MCF 10A (cell line): ENCODE measurements at regions not wholly inside any gene's neighbourhood (a gene's known extent, or its start where the extent isn't known, plus 50 kb on each side); places are given as distances from the start of the nearest gene placed in this dataset.
A peak's percentile ranks its signal among the peaks of the same experiment; 100 is the strongest.

Experiments used
- BruUV-seq: library from RNA; stranded (reverse); fragments of 400-500 nt; replicated peaks from 2 replicates; lab custom pipeline; 2021; lab: Mats Ljungman, UMichigan
- CTCF ChIA-PET: fragments of 300-600 bp; sonication (Branson Sonifier 250); formaldehyde crosslinking; extraction: SDS; loops from one replicate; lab custom pipeline; 2021; ENCODE audit warnings: antibody characterized with exemption, inconsistent platforms; lab: Yijun Ruan, JAX
- POLR2A ChIA-PET: fragments of 300-600, 350-650 bp; sonication (Branson Sonifier 250); formaldehyde crosslinking; extraction: SDS; loops from one replicate; lab custom pipeline; 2020; ENCODE audit warnings: antibody characterized with exemption, inconsistent platforms; lab: Yijun Ruan, JAX
- DNase-seq: peaks from one replicate; pipeline ENCODE4 v3.0.0-alpha.2; 2018; ENCODE audit not compliant: unreplicated experiment
- H3K27ac Mint-ChIP-seq: one replicate; pipeline ENCODE4 v1.8.0; 2022; ENCODE audit warnings: mild to moderate bottlenecking, low read depth, mixed read lengths; ENCODE audit not compliant: unreplicated experiment
- H3K27me3 Mint-ChIP-seq: one replicate; pipeline ENCODE4 v1.8.0; 2022; ENCODE audit warnings: mixed read lengths; ENCODE audit not compliant: insufficient read depth, unreplicated experiment
- H3K36me3 Mint-ChIP-seq: one replicate; pipeline ENCODE4 v1.8.0; 2022; ENCODE audit warnings: mild to moderate bottlenecking, moderate library complexity, mixed read lengths; ENCODE audit not compliant: insufficient read depth, unreplicated experiment
- H3K4me1 Mint-ChIP-seq: one replicate; pipeline ENCODE4 v1.8.0; 2022; ENCODE audit warnings: mixed read lengths; ENCODE audit not compliant: insufficient read depth, unreplicated experiment
- H3K4me3 Mint-ChIP-seq: one replicate; pipeline ENCODE4 v1.8.0; 2022; ENCODE audit warnings: mild to moderate bottlenecking, moderate library complexity, mixed read lengths; ENCODE audit not compliant: unreplicated experiment
- H3K9me3 Mint-ChIP-seq: one replicate; pipeline ENCODE4 v1.8.0; 2022; ENCODE audit warnings: mixed read lengths; ENCODE audit not compliant: unreplicated experiment
- CTCF ChIP-seq: fragments of 200-600 bp; IDR thresholded peaks from one replicate; pipeline ENCODE4 v1.8.0; 2022; ENCODE audit warnings: antibody characterized with exemption, mild to moderate bottlenecking; ENCODE audit not compliant: unreplicated experiment
- intact Hi-C: fragments of 100-400 bp; cut with micrococcal nuclease; formaldehyde crosslinking; loops from 2 replicates; pipeline ENCODE4 v1.14.1; 2022

DNA sequence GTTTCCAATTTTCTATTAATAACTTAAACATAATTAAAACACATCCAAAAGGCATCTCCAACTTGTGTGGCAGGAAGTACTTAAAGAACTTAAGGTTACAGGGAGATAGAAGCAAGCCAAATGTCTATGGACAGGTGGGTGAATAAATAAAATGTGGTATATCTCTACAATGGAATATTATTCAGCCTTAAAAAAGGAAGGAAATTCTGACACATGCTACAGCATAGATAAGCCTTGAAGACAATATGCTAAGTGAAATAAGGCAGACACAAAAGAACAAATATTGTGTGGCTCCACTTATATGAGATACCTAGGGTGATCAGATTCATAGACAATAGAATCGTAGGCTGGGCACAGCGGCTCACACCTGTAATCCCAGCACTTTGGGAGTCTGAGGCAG, 109.6 kb downstream of the WT1 start:
- Mint-ChIP-seq H3K9me3 (no peaks in the 10 kb centered on the region), H3K4me3 (no peak overlapping the region), H3K27me3 (peaks cover 18% of the 10 kb centered on the region), H3K27ac (no peak overlapping the region), H3K4me1 (no peaks in the 10 kb centered on the region), H3K36me3 (peaks cover 2% of the 10 kb centered on the region)
- no peak for DNase-seq
- intact Hi-C loops: no loop called here
- TF ChIP-seq CTCF: no peak
- CTCF ChIA-PET: interaction anchor here (0.8 to 6.9 kb wide), 4 partner anchors 9 to 467 kb away, joined by 3 to 44 read pairs (median 4); no protein-coding TSS in a partner anchor
- POLR2A ChIA-PET: no interaction called here
- no TSS peak for BruUV-seq

- ChIA-PET CTCF (interaction anchor here (0.6 to 1.2 kb wide), 3 partner anchors 13 to 465 kb away, joined by 3 to 4 read pairs (median 4); no protein-coding TSS in a partner anchor), POLR2A (interaction anchor here (0.8 kb wide), 1 partner anchor 257 kb away, joined by 3 read pairs; the partner anchor contains the start of gene EIF3M)
- peaks cover 12% of the 10 kb centered on the region for H3K27me3 Mint-ChIP-seq
- peaks cover 7% of the 10 kb centered on the region for H3K36me3 Mint-ChIP-seq
- H3K27ac Mint-ChIP-seq: no peak overlapping the region
- peak; percentile 12 for DNase-seq
- no peaks in the 10 kb centered on the region for H3K4me1 Mint-ChIP-seq
- intact Hi-C loops: no loop called here
- no peaks in the 10 kb centered on the region for H3K9me3 Mint-ChIP-seq
- no peak for TF ChIP-seq CTCF
- H3K4me3 Mint-ChIP-seq: no peak overlapping the region
- BruUV-seq: no TSS peak
These were observed 108.8 kb downstream of the WT1 start for GRCh38 chr11:32326522-32326921.

- ChIA-PET POLR2A (no interaction called here), CTCF (interaction anchor here (0.6 to 0.9 kb wide), 2 partner anchors 77 to 895 kb away, joined by 4 to 6 read pairs; no protein-coding TSS in a partner anchor)
- no peak overlapping the region for H3K4me3 Mint-ChIP-seq
- H3K27me3 Mint-ChIP-seq: no peaks in the 10 kb centered on the region
- H3K27ac Mint-ChIP-seq: no peak overlapping the region
- no peaks in the 10 kb centered on the region for H3K9me3 Mint-ChIP-seq
- intact Hi-C loops: no loop called here
- H3K36me3 Mint-ChIP-seq: peaks cover 7% of the 10 kb centered on the region
- DNase-seq: no peak
- H3K4me1 Mint-ChIP-seq: no peaks in the 10 kb centered on the region
- BruUV-seq: no TSS peak
- TF ChIP-seq CTCF: no peak
These were observed 106.9 kb downstream of the WT1 start for GRCh38 chr11:32328392-32328791.

DNA sequence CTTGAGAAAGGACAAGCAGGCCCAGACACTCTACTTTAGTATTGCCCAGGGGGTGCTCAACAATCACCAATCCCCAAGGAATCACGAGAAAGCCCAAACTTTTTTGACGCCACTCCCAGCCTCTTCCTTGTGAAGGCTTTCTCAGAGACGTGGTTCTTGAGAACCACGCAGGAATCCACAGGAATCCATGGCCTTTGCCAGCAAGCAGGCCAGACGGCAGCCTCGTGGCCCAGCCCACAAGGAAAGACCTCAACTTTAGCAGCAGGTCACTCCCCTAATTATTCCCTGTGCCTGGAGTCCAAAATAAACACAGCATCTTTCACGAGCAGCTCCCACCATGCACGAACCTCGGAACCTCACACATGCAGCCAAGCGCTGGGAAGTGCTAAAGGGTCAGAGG, 104.2 kb downstream of the WT1 start:
- CTCF ChIA-PET: no interaction called here
- Mint-ChIP-seq H3K36me3 (peaks cover 7% of the 10 kb centered on the region), H3K27ac (no peak overlapping the region), H3K4me3 (no peak overlapping the region), H3K4me1 (no peaks in the 10 kb centered on the region), H3K9me3 (peaks cover 8% of the 10 kb centered on the region), H3K27me3 (no peaks in the 10 kb centered on the region)
- intact Hi-C loops: no loop called here
- TF ChIP-seq CTCF: no peak
- POLR2A ChIA-PET: interaction anchor here (1.0 kb wide), 1 partner anchor 17 kb away, joined by 3 read pairs; no protein-coding TSS in a partner anchor
- no TSS peak for BruUV-seq
- no peak for DNase-seq
